B cell (primary cell): ENCODE measurements at regions not wholly inside any gene's neighbourhood (a gene's known extent, or its start where the extent isn't known, plus 50 kb on each side); places are given as distances from the start of the nearest gene placed in this dataset.

Experiments used
- ATAC-seq: fragments of 200-7000 bp; cut with Tn5 transposase; one replicate; pipeline ENCODE4 v1.10.0; 2021; ENCODE audit warnings: low read depth, mild to moderate bottlenecking, moderate number of reproducible peaks, moderate library complexity
- CTCF ChIA-PET: fragments of 350-600 bp; sonication (Branson Sonifier 250); formaldehyde crosslinking; loops from one replicate; lab custom pipeline; 2021; ENCODE audit warnings: antibody characterized with exemption, inconsistent platforms; lab: Charles Lee
- POLR2A ChIA-PET: fragments of 350-600 bp; sonication (Branson Sonifier 250); formaldehyde crosslinking; loops from one replicate; lab custom pipeline; 2021; ENCODE audit warnings: antibody characterized with exemption; lab: Charles Lee
- DNase-seq: peaks from one replicate; pipeline ENCODE4 v3.0.0; 2013
- H2AFZ ChIP-seq: 2 replicates; pipeline ENCODE4 v1.6.1; 2012; ENCODE audit warnings: mild to moderate bottlenecking, low read depth, low read length; ENCODE audit not compliant: insufficient read depth, poor library complexity, severe bottlenecking
- H3K27ac ChIP-seq, 2 donors: 1 replicate in 1 of 2; 2 replicates in 1 of 2; pipeline ENCODE4 v1.5.1; 2012 to 2013; ENCODE audit warnings: low read length in 2 of 2, mild to moderate bottlenecking in 2 of 2, moderate library complexity in 1 of 2
- H3K27me3 ChIP-seq, 4 experiments: fragments of 200-600 bp in 1 of 4; sonication (generic) in 1 of 4; replicated peaks in 1 of 4; 1 replicate in 2 of 4; 2 replicates in 2 of 4; pipeline versions ENCODE4 v1.6.1 to v1.7.0; 2013 to 2016; ENCODE audit warnings: low read length in 3 of 4, mild to moderate bottlenecking in 2 of 4, mixed read lengths in 1 of 4, moderate library complexity in 1 of 4; ENCODE audit not compliant: insufficient read depth in 4 of 4, control insufficient read depth in 3 of 4; ENCODE audit errors: control extremely low read depth in 1 of 4
- H3K36me3 ChIP-seq, 2 experiments: replicated peaks in 1 of 2; 1 replicate in 1 of 2; 2 replicates in 1 of 2; pipeline versions ENCODE4 v1.6.1 to v1.7.1; 2013; ENCODE audit warnings: low read length in 1 of 2; ENCODE audit not compliant: insufficient read depth in 2 of 2, control insufficient read depth in 1 of 2; ENCODE audit errors: control extremely low read depth in 1 of 2, extremely low read depth in 1 of 2
- H3K4me1 ChIP-seq, 2 donors: fragments of 200-600 bp in 1 of 2; sonication (generic) in 1 of 2; 1 replicate in 1 of 2; 2 replicates in 1 of 2; pipeline versions ENCODE4 v1.5.1 to v1.6.1; 2013 to 2017; ENCODE audit warnings: low read length in 2 of 2; ENCODE audit not compliant: control insufficient read depth in 2 of 2, insufficient read depth in 2 of 2
- H3K4me2 ChIP-seq: replicated peaks from 2 replicates; pipeline ENCODE3; 2012; ENCODE audit warnings: mild to moderate bottlenecking, low read depth, low read length; ENCODE audit not compliant: poor library complexity, severe bottlenecking
- H3K4me3 ChIP-seq, 5 experiments: fragments of 200-600 bp in 1 of 5; sonication (generic) in 1 of 5; 1 replicate in 3 of 5; 2 replicates in 2 of 5; pipeline versions ENCODE4 v1.5.1 to v1.7.0; 2011 to 2016; ENCODE audit warnings: low read length in 4 of 5, mild to moderate bottlenecking in 4 of 5, low read depth in 2 of 5, control low read depth in 1 of 5, moderate library complexity in 1 of 5; ENCODE audit not compliant: insufficient read depth in 1 of 5; ENCODE audit errors: control extremely low read depth in 1 of 5, extremely low read depth in 1 of 5
- H3K79me2 ChIP-seq: fragments of 200-600 bp; sonication (generic); one replicate; pipeline ENCODE4 v1.6.0; 2016; ENCODE audit warnings: low read length; ENCODE audit not compliant: control insufficient read depth, insufficient read depth
- H3K9ac ChIP-seq: fragments of 200-600 bp; sonication (generic); 2 replicates; pipeline ENCODE4 v1.6.1; 2017; ENCODE audit warnings: mild to moderate bottlenecking, low read length, moderate library complexity
- H3K9me3 ChIP-seq, 3 donors: one replicate each; pipeline versions ENCODE4 v1.6.1 to v1.7.1; 2013; ENCODE audit warnings: low read length in 2 of 3; ENCODE audit not compliant: control insufficient read depth in 2 of 3, insufficient read depth in 1 of 3; ENCODE audit errors: control extremely low read depth in 1 of 3
- H4K20me1 ChIP-seq: 2 replicates; pipeline ENCODE4 v1.6.0; 2012; ENCODE audit warnings: mild to moderate bottlenecking, low read length; ENCODE audit not compliant: insufficient read depth, control insufficient read depth, poor library complexity, severe bottlenecking
- H3K27ac Mint-ChIP-seq: one replicate; pipeline ENCODE4 v1.8.0; 2021; ENCODE audit warnings: mixed read lengths
- H3K27me3 Mint-ChIP-seq: one replicate; pipeline ENCODE4 v1.8.0; 2021; ENCODE audit warnings: mixed read lengths
- H3K4me1 Mint-ChIP-seq: one replicate; pipeline ENCODE4 v1.8.0; 2021; ENCODE audit warnings: mixed read lengths
- H3K4me3 Mint-ChIP-seq: one replicate; pipeline ENCODE4 v1.8.0; 2021; ENCODE audit warnings: mixed read lengths
- H3K9me3 Mint-ChIP-seq: one replicate; pipeline ENCODE4 v1.8.0; 2022; ENCODE audit warnings: mixed read lengths; ENCODE audit not compliant: insufficient read depth
- EZH2 ChIP-seq: IDR thresholded peaks from 2 replicates; pipeline ENCODE4 v1.6.1; 2012; ENCODE audit warnings: borderline replicate concordance, low read depth, mild to moderate bottlenecking, moderate library complexity, low read length; ENCODE audit not compliant: insufficient read depth, poor library complexity, severe bottlenecking
- WGBS: methylation state at CpG from one replicate; pipeline ENCODE4 v1.1.5; 2013; ENCODE audit warnings: missing lambda C conversion rate; ENCODE audit not compliant: insufficient coverage; 5-methylcytosine and 5-hydroxymethylcytosine counted together
- intact Hi-C: fragments of 100-400 bp; cut with micrococcal nuclease; formaldehyde crosslinking; loops from one replicate; pipeline ENCODE4 v1.10.0; 2022
- TF ChIP-seq, protein P1 (sequence below): fragments of 200-600 bp; IDR thresholded peaks from one replicate; pipeline ENCODE4 v1.8.0; 2022; ENCODE audit warnings: antibody characterized with exemption, mild to moderate bottlenecking

- WGBS, result 25% methylated on average over 1 of the region's 2 CpGs
- intact Hi-C loops, result no loop called here
Measured at GRCh38 chr7:45451342-45452035, 122.7 kb upstream of the ADCY1 start.

DNA sequence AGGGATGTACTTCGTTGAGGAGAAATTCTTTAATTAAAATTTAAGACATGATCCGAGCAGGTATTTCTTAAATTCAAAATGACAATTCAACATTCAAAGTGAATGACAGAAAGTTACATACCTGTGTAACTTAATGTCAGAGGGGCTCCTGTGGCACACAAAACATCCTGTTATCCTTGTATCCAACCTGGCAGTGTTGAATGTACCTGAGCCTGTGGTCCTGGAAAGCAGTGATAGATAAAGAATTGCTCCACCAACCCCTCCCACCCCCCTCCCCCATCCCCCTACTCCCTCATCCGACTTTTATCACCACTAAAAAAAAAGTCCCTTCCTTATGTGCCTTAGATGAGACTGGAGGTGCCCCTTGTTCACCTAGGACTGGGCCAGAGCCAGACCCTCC is 119.4 kb upstream of the ADCY1 start:
- ChIA-PET CTCF (no interaction called here), POLR2A (no interaction called here)
- peaks cover 13% of the 10 kb centered on the region for H3K27me3 Mint-ChIP-seq

More at GRCh38 chr7:45451342-45452035, 122.7 kb upstream of the ADCY1 start:
- Histone ChIP-seq H3K36me3 (no peaks in the 10 kb centered on the region), H3K9me3 (no peaks in the 10 kb centered on the region), H4K20me1 (no peaks in the 10 kb centered on the region), H3K27ac (no peak overlapping the region), H2AFZ (no peak overlapping the region), H3K4me3 (no peak overlapping the region), H3K79me2 (no peaks in the 10 kb centered on the region), H3K4me2 (no peak overlapping the region), H3K27me3 (peaks cover 0 to 3% (median 0%) of the 10 kb centered on the region in 4 experiments), H3K4me1 (no peaks in the 10 kb centered on the region), H3K9ac (no peak overlapping the region)
- DNase-seq, result no peak
- no peak for TF ChIP-seq EZH2
- TF ChIP-seq, protein P1, sequence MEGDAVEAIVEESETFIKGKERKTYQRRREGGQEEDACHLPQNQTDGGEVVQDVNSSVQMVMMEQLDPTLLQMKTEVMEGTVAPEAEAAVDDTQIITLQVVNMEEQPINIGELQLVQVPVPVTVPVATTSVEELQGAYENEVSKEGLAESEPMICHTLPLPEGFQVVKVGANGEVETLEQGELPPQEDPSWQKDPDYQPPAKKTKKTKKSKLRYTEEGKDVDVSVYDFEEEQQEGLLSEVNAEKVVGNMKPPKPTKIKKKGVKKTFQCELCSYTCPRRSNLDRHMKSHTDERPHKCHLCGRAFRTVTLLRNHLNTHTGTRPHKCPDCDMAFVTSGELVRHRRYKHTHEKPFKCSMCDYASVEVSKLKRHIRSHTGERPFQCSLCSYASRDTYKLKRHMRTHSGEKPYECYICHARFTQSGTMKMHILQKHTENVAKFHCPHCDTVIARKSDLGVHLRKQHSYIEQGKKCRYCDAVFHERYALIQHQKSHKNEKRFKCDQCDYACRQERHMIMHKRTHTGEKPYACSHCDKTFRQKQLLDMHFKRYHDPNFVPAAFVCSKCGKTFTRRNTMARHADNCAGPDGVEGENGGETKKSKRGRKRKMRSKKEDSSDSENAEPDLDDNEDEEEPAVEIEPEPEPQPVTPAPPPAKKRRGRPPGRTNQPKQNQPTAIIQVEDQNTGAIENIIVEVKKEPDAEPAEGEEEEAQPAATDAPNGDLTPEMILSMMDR, result no peak
- no peak for ATAC-seq
- CTCF ChIA-PET, result no interaction called here
- Mint-ChIP-seq H3K9me3 (no peaks in the 10 kb centered on the region), H3K4me1 (no peaks in the 10 kb centered on the region), H3K27me3 (peaks cover 17% of the 10 kb centered on the region), H3K27ac (no peak overlapping the region), H3K4me3 (no peak overlapping the region)
- POLR2A ChIA-PET, result no interaction called here

More for the DNA sequence above, 119.4 kb upstream of the ADCY1 start:
- ATAC-seq (no peak), DNase-seq (no peak)
- Mint-ChIP-seq H3K9me3 (no peaks in the 10 kb centered on the region), H3K4me1 (no peaks in the 10 kb centered on the region), H3K27ac (no peak overlapping the region), H3K4me3 (no peak overlapping the region)
- no CpG with 5 or more reads among the region's 3 CpGs for WGBS
- H4K20me1 ChIP-seq, result no peaks in the 10 kb centered on the region
- no peaks in the 10 kb centered on the region for H3K4me1 ChIP-seq
- H3K27me3 ChIP-seq, result peaks cover 0 to 5% (median 0%) of the 10 kb centered on the region in 4 experiments
- no peak overlapping the region for H2AFZ ChIP-seq
- H3K4me3 ChIP-seq, result no peak overlapping the region
- no peak overlapping the region for H3K9ac ChIP-seq
- H3K9me3 ChIP-seq, result no peaks in the 10 kb centered on the region
- H3K79me2 ChIP-seq, result no peaks in the 10 kb centered on the region
- no peaks in the 10 kb centered on the region for H3K36me3 ChIP-seq
- no peak overlapping the region for H3K4me2 ChIP-seq
- TF ChIP-seq, protein P1, result no peak
- TF ChIP-seq EZH2, result no peak
- H3K27ac ChIP-seq, result no peak overlapping the region
- intact Hi-C loops, result no loop called here
